Tibial nerve (tissue), 4 donors: ENCODE measurements at regions not wholly inside any gene's neighbourhood (a gene's known extent, or its start where the extent isn't known, plus 50 kb on each side); places are given as distances from the start of the nearest gene placed in this dataset.

Experiments used
- DNase-seq, 2 donors: peaks; one replicate each; pipeline ENCODE4 v3.0.0-alpha.2; 2019; ENCODE audit warnings: low spot score in 2 of 2
- H3K27ac ChIP-seq, 4 donors: fragments of 200-600 bp; sonication (generic) in 3 of 4; one replicate each; pipeline ENCODE4 v1.5.1; 2017 to 2019; ENCODE audit warnings: mild to moderate bottlenecking in 1 of 4
- H3K27me3 ChIP-seq, 2 donors: fragments of 200-600 bp; sonication (generic) in 1 of 2; one replicate each; pipeline versions ENCODE4 v1.5.1 to v1.6.0; 2017 to 2019
- H3K36me3 ChIP-seq, 3 donors: fragments of 200-600 bp; sonication (generic); one replicate each; pipeline ENCODE4 v1.5.1; 2018 to 2019
- H3K4me1 ChIP-seq, 4 donors: fragments of 200-600 bp; sonication (generic) in 3 of 4; one replicate each; pipeline ENCODE4 v1.5.1; 2017 to 2019
- H3K4me3 ChIP-seq, 4 donors: fragments of 200-600 bp; sonication (generic) in 3 of 4; one replicate each; pipeline ENCODE4 v1.5.1; 2017 to 2019; ENCODE audit warnings: mild to moderate bottlenecking in 1 of 4, moderate library complexity in 1 of 4
- H3K9me3 ChIP-seq, 4 donors: fragments of 200-600 bp; sonication (generic) in 3 of 4; one replicate each; pipeline ENCODE4 v1.5.1; 2017 to 2019
- CTCF ChIP-seq, 5 experiments: fragments of 200-600 bp in 3 of 5; fragments of 450-650 bp in 2 of 5; sonication (generic) in 3 of 5; IDR thresholded peaks; one replicate each; pipeline ENCODE4 v1.5.1; 2016 to 2019; ENCODE audit warnings: antibody characterized with exemption in 5 of 5, mild to moderate bottlenecking in 3 of 5, moderate library complexity in 2 of 5
- EP300 ChIP-seq, 2 donors: sonication (generic); formaldehyde crosslinking; IDR thresholded peaks; one replicate each; pipeline ENCODE4 v1.6.1; 2017; ENCODE audit warnings: antibody characterized with exemption in 2 of 2, mild to moderate bottlenecking in 1 of 2
- POLR2A ChIP-seq, 2 donors: fragments of 450-650 bp; IDR thresholded peaks; one replicate each; pipeline ENCODE4 v1.6.1; 2017; ENCODE audit warnings: antibody characterized with exemption in 2 of 2, mild to moderate bottlenecking in 2 of 2, moderate library complexity in 2 of 2
- WGBS, 2 donors: methylation state at CpG; one replicate each; pipeline ENCODE4 v1.1.5; 2018; 5-methylcytosine and 5-hydroxymethylcytosine counted together

DNA sequence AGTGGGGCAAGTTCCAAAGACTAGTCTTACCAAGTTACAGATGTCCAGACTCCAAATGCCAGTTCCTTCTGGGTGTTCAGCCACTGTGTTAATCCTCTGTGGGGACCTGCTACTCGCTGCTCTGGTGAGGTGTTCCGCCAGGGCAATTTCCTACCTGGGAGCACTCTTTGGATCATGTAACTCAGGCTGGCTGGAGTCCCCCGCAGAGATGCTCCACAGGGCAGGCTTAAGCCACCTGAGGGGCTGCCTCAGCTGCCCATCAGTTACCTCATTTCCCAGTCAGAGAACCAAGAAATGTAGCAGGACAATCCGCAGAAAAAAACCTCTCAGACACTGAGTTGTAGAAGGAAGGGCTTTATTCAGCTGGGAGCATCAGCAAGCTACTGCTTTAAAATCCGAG, 133.8 kb downstream of the ZNF737 start:
- H3K4me1 ChIP-seq, result no peaks in the 10 kb centered on the region
- H3K27me3 ChIP-seq, result no peaks in the 10 kb centered on the region
- no peaks in the 10 kb centered on the region for H3K36me3 ChIP-seq
- DNase-seq, result no peak
- no peak overlapping the region for H3K27ac ChIP-seq
- H3K9me3 ChIP-seq, result peaks cover 0 to 8% (median 0%) of the 10 kb centered on the region in 4 donors
- TF ChIP-seq CTCF (IDR thresholded peaks at IDR 0.05) (no peak), EP300 (IDR thresholded peaks at IDR 0.05) (no peak), POLR2A (IDR thresholded peaks at IDR 0.05) (no peak)
- WGBS, 2 donors, result 86 to 96% methylated on average over 5 of the region's 5 CpGs
- H3K4me3 ChIP-seq, result no peak overlapping the region

- Histone ChIP-seq H3K9me3 (no peaks in the 10 kb centered on the region), H3K4me3 (peak overlapping the region; percentile 26 to 68 (median 45)), H3K27ac (peak overlapping the region in 3 of 4 donors; percentile 75 to 85 (median 85)), H3K36me3 (no peaks in the 10 kb centered on the region), H3K4me1 (peaks cover 0 to 6% (median 0%) of the 10 kb centered on the region in 4 donors), H3K27me3 (no peaks in the 10 kb centered on the region)
- whole genome bisulfite sequencing, 2 donors, result 13 to 17% methylated on average over 44 of the region's 44 CpGs
- peak in 1 of 2 donors; percentile 41 for TF ChIP-seq EP300 (IDR thresholded peaks at IDR 0.05)
- TF ChIP-seq CTCF (IDR thresholded peaks at IDR 0.05), result no peak
- TF ChIP-seq POLR2A (IDR thresholded peaks at IDR 0.05), result no peak
- DNase-seq, result peak; percentile 26 to 61
These were observed 142.0 kb downstream of the ZNF737 start for GRCh38 chr19:20423381-20424197.

DNA sequence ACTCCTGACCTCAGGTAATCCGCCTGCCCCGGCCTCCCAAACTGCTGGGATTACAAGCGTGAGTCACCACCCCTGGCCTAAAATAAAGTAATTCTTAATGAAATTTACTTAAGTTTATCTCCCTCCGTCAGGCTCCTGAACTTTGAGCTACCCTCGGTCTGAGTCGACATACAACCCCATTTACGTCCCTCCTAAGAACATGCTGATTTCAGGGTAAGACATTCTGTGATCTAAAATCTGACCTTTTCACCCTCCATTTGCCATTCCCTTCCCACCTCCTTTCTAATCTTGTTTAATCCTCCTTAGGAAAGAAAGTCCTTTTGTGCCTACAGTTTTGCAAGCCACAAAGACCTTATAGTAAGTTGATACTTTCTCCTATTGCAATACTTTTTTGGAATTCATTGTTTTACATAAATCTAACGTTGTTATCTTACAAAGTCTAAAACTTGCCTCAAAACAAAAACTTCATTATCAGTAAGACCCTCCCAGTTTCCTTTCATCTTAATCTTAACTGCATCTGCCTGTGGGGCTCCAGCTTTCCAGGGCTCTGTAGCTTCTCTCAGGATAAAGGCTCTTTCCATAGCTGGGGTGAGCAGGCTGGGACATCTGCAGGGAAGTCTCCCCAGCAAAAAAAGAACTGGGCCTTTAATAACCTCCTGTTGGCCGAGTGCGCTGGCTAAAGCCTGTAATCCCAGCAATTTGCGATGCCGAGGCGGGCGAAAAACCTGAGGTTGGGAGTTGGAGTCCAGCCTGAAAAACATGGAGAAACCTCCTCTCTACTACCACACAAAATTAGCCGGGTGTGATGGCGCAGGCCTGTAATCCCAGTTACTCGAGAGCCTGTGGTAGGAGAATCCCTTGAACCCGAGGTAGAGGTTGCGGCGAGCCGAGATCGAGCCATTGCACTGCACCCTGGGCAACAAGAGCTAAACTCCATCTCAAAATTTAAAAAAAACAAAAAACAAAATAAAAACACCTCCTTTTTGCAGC, 143.1 kb downstream of the ZNF737 start:
- peaks cover 0 to 6% (median 0%) of the 10 kb centered on the region in 4 donors for H3K4me1 ChIP-seq
- no peak for DNase-seq
- no peaks in the 10 kb centered on the region for H3K9me3 ChIP-seq
- H3K27ac ChIP-seq, result peak overlapping the region in 3 of 4 donors; percentile 75 to 85 (median 85)
- H3K4me3 ChIP-seq, result peak overlapping the region; percentile 26 to 68 (median 45)
- WGBS, 2 donors, result 69 to 72% methylated on average over 22 of the region's 22 CpGs
- no peak for TF ChIP-seq EP300 (IDR thresholded peaks at IDR 0.05)
- no peak for TF ChIP-seq POLR2A (IDR thresholded peaks at IDR 0.05)
- TF ChIP-seq CTCF (IDR thresholded peaks at IDR 0.05), result no peak
- peaks cover 0 to under 1% (median 0%) of the 10 kb centered on the region in 3 donors for H3K36me3 ChIP-seq
- H3K27me3 ChIP-seq, result no peaks in the 10 kb centered on the region

DNA sequence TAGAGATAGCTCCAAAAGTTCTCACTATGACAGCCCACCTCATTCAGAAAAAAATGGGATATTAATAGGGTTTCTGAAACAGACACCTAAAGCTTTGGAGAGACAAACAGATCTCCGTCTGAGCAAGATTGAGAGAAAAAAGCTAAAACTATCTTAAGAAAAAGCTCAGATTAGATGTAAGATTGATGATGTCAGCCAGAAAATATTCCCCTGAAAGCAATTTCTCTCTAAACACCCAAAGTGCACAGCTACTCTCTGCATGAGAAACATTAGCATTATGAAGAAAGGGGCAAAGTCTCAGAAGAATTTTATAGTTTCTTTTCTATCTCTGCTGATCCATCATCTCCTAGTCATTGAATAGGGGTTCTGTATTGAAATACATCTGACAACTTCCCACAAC, 148.9 kb downstream of the ZNF737 start:
- whole genome bisulfite sequencing, 2 donors, result 48 to 50% methylated on average over 1 of the region's 1 CpG
- Histone ChIP-seq H3K27ac (no peak overlapping the region), H3K4me3 (no peak overlapping the region), H3K27me3 (no peaks in the 10 kb centered on the region), H3K36me3 (peaks cover 0 to 17% (median 0%) of the 10 kb centered on the region in 3 donors), H3K9me3 (peaks cover 0 to 6% (median 0%) of the 10 kb centered on the region in 4 donors), H3K4me1 (no peaks in the 10 kb centered on the region)
- DNase-seq, result no peak
- TF ChIP-seq EP300 (IDR thresholded peaks at IDR 0.05) (no peak), CTCF (IDR thresholded peaks at IDR 0.05) (no peak), POLR2A (IDR thresholded peaks at IDR 0.05) (no peak)
